ENCODE measurements at regions not wholly inside any gene's neighbourhood (a gene's known extent, or its start where the extent isn't known, plus 50 kb on each side); places are given as distances from the start of the nearest gene placed in this dataset.

DNA sequence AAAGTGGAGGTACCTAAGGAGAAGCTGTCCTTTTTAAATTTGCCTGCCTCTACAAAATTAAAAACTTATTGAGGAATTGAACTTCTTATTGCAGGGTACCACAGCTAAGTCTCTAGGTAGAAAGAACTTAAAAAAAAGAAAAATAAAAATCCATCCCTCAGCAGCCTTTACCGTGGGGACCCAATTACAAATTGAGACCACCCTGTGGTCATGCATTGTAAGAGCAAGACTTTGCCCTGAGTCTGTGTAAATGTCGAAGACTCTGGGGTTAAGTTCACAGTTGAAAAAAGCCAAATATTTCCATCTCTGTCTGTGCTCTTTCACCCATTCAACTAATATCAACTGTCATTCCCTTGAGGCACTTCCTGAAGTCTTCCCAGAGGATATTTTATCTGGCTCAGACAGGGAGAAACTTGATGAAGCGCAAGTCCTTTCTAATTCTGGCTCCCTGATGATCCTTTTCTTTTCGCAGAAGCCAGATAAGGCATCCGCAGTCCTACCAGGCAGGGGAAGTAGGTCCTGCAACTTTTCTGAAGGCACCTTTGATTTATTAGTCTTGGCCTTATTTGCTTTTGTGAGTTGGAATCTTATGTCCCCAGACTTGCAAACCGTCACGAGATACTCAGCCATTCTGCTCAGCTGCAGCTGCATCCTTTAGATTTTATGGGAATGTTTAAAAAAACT is 323.8 kb upstream of the WWC1 start:
- DNase-seq: no peak

DNA sequence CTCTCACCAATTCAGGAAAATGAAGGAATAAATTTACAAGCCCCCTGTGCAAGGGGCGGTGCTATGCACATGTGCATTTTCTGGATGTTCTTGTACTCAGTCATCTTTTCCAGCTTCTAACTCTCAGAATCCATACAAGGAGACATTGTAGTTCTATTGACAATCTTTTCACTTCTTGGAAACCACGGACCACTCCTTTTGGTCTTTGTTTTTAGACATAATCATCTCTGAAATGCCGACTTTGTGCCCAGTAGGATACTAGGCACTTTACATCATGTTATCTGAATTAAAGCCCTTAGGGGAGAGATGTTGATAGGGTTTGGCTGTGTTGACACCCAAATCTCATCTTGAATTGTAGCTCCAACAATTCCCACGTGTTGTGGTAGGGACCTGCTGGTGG is 322.6 kb upstream of the WWC1 start:
- DNase-seq: no peak

DNA sequence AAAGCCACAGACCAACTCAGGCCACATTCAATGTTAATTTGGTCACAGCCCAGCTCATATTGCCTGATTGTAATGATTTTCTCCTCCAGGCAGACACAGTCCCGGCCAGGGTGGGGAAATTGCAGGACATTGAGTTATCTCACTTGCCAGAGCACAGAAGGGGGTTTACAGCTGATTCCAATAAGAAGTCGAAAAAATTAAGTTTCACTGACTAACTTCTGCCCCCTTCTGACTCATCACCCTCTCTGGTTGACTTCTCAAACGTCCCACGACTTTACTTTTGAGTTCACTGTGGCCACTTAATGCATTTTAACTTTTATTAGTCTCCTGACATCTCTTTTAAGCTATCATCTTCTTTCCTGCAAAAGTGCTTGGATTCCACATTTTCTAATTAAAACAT is 321.4 kb upstream of the WWC1 start:
- DNase-seq: no peak

DNA sequence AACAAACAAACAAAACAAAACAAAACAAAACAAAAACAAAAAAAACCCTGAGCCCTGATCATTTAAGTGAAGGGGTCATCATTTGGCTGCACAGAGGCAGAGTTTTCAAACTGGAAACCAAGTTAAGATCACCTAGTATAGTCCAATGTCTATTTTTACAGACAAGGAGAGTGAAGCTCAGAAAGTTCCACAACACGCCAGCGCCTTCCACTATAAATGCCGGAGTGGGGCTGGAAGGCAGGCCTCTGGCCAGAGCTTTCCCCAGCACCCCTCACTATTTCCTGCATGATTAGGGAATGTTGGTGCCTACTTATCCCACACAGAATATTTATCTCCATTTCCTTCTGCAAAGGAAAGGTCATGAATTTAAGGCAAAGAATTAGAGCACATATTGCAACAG is 319.7 kb upstream of the WWC1 start:
- no peak for DNase-seq

DNA sequence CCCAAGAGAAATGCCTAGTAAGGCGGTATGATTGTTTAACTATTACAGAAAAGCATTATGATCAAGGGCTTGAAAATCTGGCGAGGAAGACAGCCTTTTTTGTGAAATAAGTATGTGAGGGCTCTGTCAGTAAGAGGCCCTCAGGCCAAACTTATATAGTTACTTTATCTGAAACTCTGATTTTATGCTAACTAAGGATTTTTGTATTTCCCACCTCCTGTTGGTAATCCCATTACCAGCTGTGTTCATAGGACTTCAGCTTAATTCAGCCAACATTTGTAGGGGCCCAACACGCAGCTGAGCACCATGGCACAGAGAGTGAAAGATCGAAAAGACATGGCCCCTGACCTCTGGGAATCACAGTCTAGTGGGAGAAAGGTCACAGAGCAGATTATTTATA is 318.3 kb upstream of the WWC1 start:
- DNase-seq: no peak

DNA sequence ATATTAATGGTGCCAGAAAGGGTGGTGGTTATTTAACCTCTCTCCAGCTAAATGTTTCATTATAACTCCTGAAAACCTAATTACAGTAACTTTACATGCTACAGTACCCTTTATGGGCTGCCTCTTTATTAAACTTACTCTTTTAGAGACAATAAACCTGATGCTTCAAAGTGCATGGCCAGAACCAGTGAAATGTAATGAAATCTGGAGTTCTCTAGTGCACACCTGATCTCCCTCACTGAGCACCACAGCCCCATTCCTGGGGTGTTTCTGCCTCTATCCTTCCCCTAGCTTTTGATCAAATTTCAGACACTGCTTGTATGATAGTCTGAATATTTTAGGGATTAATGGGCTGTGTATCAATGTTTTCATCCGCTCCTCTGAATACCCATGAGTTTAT is 306.5 kb upstream of the WWC1 start:
- DNase-seq: no peak

DNA sequence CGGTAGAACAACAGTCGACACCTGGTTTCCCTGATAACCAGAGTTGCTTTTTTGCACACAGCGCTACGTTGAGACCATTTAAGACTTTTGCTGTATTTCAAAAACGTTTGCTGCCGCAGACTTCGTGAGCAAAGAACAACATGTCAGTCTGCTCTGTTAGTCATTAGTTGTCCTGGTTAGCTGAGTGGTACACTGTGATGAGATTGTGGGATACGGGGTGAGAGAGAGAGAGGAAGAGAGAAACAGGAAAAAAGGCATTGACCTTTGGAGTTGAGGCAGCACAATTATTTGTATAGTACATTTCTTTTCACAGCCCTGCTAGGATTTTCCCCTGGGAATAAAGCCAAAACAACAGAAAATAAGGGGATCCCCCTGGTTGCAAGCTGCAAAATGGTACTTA is 306.1 kb upstream of the WWC1 start:
- DNase-seq: no peak

DNA sequence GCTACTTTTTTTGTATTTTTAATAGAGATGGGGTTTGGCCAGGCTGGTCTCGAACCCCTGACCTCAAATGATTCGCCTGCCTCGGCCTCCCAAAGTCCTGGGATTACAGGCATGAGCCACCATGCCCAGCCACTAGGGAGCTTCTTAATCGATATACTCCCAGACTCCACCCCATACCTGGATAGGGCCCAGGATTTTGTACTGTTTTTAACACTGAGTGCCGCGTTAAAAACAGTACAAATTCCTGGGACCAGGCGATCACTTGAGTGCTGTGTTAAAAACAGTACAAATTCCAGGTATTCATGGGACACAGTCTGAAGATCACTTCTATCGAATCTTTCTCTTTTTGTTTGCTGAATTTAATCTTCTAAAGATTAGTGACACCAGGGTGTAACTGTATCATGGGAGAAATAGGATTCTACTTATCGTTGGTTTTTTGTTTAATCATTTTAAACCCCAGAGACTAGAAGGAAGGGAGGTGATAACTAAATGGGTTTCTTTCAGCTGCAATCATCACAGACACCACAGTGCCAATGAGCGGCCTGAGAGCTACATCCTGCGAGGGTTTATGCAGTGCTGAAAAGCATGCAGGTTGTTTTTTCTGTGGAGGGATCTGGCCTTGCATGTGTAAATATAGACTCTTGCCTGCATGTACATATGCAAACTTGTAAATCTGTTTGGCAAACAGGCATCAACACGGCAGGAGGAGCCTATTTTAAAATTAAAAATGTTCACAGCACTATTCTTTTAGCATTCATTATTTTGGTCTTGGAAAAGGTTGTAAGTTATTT is 303.8 kb upstream of the WWC1 start:
- DNase-seq: no peak

DNA sequence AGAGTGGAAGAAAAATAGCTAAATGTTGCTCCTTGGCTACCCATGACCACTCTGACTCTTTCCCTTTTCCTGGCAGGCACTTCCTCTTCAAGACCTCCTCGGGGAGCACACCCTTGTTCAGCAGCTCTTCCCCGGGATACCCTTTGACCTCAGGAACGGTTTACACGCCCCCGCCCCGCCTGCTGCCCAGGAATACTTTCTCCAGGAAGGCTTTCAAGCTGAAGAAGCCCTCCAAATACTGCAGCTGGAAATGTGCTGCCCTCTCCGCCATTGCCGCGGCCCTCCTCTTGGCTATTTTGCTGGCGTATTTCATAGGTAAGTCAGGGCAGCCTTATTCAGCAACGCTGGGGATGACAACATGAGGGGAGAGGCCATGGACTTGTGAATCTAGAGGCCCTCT is 298.6 kb upstream of the WWC1 start:
- no peak for DNase-seq

DNA sequence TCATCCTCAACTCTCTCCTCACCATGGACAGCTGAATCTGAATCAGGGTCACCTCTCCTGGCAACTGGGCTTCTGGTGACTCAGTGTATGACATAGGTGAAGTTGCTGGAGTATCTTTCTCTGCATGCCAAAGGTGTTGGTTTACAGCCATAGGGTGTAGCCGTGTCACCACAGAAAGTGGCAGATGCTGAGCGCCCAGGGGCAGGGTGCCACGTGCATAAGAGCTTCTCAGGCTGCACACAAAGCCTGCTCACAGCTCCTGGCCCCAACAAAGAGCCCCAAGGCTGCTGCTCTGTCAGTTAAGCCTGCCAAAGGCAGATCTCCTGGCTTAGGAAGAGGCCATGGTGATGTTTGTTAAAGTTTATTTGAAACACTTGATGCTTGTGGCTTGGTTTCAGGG is 297.7 kb upstream of the WWC1 start:
- no peak for DNase-seq

DNA sequence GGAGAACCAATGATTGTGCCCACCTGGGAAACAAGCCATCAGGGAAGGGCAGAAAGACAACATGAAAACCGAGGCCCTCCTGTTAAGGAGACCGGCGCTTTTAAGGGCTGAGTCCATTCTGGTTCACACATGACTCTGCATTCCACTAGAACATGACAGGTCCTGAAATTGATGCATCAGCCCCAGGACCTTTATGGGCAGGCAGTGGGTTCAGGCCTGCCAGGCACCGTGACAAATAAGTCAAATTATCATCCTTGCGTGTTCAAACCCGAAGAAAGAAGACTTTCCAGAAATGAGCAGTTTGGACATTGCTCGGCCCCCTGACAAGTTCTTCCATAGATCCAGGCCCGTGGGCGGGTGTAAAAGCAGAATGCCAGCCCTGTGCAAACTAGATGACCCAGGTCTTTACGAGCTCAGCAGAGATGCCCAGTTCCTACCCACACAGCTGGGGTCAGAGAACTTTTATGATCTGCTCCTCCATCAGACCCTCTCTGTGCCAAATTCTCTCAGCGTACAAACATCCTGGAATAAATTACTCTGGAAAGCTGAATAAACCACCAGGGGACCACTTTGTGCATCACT is 295.5 kb upstream of the WWC1 start:
- DNase-seq: no peak

DNA sequence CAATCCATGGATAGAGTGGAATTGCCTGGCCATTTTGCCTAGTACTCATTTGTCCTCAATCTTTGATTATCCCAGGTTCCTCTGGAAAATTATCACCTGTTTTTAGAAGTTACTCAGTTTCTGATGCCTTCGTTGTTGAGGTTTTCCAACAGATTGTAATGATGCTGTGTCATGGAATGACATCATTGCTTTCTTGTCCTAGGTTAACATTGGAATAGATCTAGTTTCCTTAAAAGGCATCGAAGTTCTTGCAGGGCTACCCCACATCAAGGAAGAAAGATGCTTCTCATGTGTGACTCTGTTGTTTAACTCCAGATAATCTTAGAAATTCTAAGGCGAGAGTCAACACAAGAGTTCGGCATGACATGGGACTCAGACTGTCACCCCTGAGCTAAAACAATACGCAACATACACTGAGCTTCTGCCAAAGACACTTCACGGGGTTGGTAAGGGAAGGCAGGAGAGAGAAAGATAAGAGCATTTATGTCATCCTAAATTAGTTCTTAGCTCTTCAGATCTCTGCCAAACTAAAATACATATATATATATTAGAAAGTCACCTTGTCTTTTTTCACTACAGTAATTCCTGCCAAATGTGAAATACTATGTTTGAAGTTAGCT is 293.2 kb upstream of the WWC1 start:
- no peak for DNase-seq

DNA sequence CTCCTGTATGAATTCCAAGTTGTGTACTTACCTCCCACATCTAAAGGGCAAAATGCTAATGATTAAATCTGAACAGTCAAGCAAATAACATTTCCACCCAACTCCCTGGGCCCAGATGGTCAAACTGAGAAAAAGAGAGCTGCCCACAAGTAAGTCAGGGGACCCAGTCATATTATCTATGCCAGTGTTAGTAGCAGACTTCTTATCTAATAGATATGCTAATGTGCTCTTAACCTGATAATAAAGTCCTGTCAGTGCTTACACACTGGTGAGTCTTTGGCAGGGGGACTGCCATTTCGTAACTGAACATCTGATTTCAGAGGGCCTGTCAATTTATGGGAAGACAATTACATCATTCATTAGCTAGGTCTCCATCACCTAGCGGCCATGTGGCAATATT is 292.3 kb upstream of the WWC1 start:
- DNase-seq: no peak

DNA sequence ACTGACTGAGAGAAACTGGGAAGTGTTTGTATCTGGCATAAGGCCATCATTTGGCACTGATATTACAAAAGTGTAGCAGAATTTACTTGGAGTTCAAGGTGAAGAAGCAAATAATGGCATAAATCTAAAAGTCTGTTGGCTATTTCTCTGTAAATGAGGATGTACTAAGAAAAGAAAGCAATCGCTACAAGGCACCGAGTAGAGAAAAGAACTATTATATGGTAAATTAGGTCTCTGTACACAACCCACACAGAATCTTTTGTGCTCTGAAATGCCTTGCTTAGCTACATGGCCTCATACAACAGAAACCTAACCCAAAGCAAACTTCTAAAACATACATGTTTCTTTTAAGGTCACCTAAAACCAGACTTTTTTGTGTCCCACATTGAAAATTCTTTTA is 290.1 kb upstream of the WWC1 start:
- no peak for DNase-seq

DNA sequence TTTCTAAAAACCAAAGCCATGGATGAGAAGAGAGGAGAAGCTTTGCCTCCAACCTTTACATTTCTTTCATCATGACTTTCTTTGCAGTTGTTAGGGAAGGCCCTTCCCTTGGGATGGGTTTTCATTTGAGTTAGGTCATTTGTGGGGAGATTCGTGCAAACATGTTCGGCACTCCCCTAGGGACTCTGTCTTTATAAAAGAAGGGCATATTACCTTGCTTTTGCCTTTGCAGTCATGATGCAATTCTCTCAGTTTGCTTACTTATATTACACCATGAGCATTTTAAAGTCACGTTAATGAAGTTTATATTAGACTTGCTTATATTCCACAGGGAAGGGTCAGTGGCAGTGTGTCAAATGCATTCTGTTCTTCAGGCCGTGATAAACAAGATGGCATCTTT is 289.3 kb upstream of the WWC1 start:
- DNase-seq: no peak

DNA sequence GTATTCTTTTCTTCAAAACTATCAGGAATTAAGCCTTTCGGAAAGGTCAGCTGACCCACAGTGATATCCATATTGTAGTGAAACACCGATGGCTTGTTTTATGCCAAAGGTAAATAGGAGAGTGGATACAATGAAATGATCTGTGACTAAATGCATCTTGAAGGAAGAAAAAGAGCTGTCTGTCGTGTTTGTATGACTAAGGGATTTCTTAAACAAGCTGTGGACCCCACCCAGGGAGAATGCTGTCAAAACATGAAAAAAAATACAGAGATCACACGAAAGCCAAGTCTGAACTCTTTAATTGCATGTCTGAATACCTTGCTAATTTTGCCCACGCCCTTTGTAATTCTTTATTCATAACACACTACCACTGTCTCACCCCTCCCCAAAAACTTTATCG is 286.4 kb upstream of the WWC1 start:
- no peak for DNase-seq

DNA sequence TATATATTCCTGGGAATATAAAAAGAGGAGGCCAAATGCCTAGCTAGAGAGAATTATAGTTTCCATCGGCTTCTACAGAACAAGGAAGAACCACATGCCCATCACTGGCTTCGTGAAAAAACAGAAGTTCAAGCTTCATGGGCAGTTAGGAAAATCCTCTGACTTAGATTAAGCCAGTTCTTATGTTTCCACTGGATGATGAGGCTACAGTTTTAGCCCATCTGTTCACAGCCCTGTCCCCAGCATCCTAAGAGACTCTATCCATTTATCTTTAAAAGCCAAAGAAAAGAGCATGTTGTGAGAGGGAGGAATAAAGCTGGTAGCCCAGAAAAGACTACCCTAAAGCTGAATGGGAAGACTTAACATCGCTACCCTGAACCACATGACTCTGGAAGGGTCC is 285.5 kb upstream of the WWC1 start:
- no peak for DNase-seq

DNA sequence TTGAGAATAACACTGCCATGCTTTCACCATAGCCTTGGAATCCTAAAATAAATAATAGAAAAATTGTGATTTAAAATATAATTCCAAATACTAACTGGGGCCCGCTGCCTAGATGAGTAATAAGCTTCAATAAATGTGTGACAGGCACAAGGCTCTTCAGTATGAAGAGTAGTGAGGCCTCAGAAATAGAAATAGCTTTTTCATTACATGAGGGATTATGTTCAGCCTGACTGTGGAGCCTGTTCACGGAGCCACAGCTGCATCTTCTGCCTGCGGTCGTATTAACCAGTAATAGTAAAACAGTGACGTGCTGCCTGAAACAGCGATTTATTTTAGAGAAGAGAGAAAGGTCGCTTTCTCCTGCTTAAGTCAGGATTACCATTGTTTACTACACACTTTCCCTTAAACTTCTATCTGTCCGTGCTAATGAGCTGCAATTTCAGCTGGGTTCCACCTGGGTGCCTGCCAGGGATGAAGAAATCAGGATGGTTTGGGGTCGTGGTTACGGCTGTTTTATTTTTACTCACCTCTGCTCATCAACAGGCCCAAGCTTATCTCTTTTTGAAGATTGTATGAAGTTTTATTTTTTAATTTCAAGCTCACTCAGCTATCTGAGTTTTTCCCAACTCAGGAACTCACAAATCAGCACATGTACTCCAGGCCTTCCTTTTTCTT is 284.9 kb upstream of the WWC1 start:
- DNase-seq: no peak

DNA sequence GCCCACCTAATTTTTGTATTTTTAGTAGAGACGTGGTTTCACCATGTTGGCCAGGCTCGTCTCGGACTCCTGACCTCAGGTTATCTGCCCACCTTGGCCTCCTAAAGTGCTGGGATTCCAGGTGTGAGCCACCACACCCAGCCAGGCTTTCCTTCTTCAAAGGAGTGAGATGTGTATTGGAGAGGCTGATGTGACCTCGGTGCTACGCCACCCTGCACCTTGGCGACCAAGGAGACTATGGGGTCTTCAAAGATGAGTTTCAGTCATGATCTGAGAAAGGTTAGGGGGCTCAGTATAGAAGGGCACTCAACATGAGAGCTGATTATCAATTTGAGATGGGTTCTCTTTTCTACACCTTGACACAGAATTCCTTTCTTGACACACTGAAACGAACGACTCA is 284.2 kb upstream of the WWC1 start:
- DNase-seq: no peak

DNA sequence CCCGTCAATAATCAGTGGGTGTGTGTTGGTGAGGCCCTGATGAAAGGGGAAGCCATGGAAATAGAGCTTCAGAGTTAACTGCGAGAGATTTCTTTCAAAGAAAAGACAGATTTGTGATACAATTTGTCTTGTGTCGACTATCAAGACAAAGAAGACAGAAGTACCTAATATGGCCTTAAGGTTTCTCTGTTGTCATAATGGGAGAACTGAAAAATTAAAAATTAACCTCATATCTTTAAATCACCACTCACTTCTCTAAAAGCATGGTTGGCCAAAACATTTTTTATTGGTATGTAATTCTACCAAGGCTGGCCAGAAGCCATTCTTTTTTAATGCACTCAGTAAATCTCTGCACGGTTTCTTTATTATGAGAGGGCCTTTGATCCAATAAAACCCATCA is 282.9 kb upstream of the WWC1 start:
- DNase-seq: no peak

DNA sequence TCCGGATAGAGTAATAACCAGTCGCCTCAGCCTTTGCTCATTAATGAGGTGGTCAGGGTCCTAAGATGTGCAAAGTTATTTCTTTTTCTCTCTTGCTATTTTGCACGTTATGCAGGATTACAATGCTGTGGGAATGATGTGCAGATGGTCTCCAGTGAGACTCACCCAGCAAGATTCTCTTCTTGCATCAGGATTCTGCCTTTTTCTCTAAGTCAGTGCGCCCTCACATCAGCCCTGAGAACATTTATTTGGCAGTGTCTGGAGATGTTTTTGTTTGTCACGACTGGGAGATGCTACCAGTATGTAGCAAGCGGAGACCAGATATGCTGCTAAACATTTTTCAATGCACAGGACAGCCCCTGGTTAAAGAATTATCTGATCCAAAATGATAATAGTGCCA is 280.3 kb upstream of the WWC1 start:
- DNase-seq: no peak

DNA sequence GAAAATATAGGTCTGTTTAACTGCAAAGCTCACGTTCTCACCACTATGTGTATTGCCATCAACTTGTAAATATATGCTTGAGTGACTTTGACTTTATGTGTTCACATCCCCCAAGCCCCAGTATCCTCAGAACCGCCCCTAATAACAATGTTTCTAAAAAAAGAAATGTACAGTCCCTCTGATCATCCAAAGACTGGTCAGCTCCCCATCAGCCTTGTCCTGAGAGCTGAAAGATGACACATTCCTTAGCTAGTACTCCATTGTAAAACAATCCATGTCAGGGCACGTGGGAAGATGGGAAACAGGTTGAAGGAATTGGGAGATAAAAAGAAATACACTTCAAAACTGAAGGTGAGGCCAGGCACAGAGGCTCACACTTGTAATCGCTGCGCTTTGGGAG is 279.4 kb upstream of the WWC1 start:
- no peak for DNase-seq

DNA sequence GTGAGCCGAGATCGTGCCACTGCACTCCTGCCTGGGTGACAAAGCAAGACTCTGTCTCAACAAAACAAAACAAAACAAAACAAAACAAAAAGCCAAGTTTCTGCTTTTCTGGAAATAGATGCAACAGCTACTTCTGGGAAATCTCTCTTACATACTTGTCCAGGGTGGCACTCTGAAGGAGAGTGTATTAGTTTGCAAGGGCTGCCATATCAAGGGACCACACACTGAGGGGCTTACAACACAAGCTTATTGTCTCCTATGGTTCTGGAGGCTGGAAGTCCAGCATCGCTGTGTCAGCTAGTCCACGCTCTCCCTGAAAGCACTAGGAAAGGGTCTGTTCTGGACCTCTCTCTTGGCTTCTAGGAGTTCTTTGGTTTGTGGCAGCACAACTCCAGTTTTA is 277.9 kb upstream of the WWC1 start:
- no peak for DNase-seq
